NCI-H226 (cell line): ENCODE measurements at regions not wholly inside any gene's neighbourhood (a gene's known extent, or its start where the extent isn't known, plus 50 kb on each side); places are given as distances from the start of the nearest gene placed in this dataset.

ENCODE experiments used
- DNase-seq: peaks from one replicate; pipeline ENCODE4 v3.0.0-alpha.2; 2015

DNA sequence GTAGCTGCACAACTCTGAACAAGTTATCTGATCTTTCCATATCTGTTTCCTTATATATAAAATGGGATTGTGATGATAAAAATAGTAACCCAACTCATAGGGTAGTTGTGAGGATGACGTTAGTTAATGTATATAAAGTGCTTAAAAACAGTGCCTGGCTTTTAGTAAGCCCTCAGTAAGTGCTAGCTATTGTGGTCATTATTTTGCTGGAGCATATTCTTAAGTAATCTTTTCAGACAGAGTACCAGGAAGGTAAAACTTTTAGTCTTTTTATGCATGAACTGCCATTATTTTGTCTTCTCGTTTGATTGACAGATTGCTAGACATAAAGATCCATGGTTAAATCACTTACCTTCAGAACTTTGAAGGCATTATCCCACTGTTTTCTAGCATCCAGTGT, 62.5 kb upstream of the SIM2 start:
- DNase-seq, result no peak

DNA sequence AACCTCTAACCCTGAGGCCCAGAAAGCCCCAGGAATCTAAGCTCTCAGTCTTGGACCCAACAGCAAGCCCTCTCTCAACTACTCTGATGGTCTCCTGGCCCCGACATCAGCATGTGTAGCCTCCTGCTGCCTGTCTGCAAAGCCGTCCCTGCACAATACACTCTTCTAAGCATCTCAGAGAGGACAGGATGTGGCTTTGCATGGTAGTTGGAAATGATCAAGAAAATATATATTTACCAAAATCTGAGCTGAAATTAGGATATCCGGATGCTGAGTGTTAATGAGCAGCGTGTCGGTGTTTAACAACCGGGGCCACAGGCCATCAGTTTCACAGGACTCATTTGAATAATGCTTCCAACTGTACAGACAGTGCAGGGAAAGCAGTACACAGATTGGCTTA, 59.1 kb upstream of the SIM2 start:
- no peak for DNase-seq

DNA sequence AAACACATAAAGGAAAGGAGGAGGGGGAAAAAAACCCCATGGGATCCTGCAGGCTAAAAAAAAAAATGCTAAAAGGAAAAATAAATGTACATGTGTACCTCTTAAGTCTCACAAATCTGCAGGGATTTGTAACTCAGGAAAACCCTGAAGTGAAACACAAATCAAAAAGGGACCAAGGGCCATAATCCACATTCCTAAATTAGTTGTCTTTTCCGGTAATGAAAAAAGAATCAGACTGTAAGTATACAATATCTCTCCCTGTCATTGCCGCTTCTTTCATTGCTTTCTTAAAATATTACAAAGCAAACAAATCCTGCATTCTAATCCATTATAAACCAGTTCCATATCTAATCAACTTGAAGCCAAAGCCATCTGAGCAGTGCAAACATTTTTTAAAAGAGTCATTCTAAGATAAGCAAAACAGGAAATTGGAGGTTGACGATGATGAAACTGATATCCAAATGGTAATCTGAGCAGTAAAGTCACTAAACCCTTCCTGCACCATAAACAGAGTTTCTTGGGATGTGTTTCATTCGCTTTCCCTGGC, 58.7 kb upstream of the SIM2 start:
- DNase-seq, result no peak

DNA sequence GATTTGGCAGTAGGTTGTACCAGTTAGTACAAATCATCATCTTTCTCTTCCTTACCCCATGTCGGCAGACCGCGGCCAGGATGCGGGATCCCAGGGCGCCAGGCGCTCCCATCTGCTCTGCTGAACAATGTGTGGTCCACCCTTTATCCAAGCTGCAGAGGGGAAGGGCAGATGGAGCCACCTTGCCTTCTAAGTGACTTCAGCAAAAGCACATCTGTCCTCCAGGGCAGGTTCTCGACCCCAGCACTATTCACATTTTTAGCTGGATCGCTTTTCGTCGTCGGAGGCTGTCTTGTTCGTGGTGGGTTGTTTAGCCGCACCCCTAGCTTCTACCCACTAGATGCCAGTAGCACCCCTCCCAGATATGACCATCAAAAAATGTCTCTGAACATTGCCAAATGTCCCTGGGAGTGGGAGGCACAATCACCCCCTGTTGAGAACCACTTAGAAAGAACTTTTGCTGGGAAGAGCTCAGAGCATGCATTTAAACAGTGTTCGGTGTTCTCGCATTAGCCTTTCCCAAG, 58.1 kb upstream of the SIM2 start:
- DNase-seq, result no peak

DNA sequence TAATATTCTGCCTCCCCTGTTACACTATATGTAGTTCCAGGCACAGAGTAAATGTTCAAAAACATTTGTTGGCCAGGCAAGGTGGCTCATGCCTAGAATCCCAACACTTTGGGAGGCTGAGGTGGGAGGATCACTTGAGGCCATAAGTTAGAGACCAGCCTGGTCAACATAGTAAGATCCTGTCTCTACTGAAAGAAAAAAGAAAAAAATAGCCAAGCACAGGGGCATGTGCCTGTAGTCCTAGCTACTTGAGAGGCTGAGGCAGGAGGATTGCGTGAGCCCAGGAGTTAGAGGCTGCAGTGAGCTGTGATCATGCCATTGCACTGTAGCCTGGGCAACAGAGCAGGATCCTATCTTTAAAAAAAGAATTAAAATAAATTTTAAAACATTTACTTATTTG, 57.6 kb upstream of the SIM2 start:
- DNase-seq, result no peak

DNA sequence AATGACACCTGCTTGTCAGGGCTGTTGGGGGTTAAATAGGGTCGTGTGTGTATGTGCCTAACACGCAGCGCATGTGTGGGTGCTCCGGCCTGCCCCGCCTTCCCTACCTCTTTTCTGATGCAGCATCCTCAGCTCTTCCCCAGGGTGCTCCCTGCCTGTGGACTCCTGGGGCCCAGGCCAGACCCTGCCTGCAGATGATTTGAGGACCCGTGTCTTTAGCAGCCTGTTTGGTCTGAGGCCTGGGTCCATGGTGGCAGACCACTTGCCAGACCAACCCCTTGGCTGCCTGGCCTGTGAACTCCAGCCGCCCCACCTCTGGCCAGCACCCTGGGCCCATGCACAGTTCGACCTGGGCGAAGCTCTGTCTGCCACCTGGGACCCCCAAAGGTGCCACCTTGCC, 57.0 kb upstream of the SIM2 start:
- no peak for DNase-seq

DNA sequence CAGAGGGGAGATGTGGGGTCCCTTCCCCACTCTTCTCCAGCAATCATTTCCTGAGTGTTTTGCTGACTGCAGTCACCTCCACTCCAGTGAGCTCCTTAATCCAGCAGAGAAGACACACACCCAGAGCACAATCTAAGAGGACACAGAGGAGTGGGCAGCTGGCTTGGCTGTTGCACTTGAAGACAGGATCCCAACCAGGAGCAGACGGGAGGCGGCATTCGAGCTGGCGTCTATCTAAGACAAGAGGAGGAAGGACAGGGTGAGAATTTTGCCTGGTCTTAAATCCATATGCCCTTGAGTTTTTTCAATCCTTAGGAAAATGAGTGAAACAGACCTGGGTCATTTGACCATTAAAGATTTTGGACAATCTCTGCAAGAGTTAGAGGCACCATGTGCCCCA, 56.1 kb upstream of the SIM2 start:
- DNase-seq, result no peak

DNA sequence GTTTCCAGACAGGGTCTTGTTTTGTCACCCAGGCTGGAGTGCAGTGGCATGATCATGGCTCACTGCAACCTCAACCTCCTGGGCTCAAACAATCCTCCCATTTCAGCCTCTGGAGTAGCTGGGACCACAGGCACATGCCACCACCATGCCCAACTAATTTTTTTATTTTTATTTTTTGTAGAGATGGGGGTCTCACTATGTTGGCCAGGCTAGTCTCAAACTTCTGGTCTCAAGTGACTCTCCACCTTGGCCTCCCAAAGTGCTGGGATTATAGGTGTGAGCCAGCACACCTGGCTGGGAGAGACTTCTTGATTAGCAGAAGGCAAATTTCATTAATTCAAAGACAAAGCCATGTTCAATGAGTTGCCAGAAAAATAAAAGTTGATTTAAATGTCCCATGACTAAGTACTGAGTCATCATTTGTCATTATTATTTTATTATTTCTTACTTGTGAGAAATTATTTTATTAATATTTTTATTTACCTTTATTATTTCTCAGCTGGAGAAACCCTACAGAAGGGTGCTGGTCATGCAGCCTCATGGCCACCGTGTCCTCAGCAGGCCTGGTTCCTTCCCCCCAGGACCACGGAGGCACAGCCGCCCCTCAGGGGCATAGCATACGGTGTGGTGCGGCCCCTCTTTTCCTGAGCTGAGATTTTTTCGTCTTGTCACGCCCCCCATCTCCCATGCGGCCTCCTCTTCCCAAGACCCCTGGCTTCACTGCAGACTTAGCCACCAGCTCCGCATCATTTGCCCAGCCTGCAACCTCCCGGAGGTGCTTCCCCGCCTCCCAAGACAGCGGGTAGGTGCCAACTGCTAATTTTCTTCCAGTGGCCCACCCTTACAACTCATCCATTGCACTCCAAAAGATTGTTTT, 55.3 kb upstream of the SIM2 start:
- no peak for DNase-seq

DNA sequence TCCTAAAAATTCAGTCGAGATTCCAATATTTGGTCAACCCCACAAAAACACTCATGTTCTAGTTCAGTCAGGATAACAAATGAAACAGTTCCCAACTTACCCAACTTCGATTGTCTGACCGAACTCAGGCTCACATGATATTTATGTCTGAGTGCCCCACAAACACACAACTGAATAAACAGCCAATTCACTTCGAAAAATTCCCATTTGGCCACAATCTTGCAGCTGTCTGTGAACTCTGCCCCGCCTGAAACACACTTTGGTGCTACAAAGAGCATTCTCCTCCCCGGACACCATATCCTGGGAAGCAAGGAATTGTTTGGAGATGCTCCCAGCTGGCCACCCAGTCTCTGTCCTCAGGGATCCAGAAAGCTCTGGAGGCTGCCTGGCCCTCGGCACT, 52.9 kb upstream of the SIM2 start:
- no peak for DNase-seq

DNA sequence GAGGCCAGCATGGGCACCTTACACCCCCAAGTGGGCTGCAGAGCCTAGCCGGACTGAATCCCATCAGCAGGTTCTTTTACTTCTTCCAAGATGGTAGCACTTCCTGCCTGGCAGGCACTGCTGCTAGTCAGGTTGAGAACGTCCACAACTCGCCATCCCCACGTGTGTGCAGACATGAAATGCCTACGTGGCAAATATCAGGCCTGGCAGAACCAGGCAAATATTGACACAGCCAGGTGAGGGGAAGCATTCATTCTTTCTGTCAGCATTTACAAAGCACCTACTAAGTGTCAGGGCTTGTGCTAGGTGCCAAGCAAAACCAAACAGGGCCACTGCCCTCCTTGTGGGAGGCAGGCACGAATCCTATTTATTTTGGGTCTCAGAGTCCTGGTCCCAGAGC, 52.3 kb upstream of the SIM2 start:
- no peak for DNase-seq

DNA sequence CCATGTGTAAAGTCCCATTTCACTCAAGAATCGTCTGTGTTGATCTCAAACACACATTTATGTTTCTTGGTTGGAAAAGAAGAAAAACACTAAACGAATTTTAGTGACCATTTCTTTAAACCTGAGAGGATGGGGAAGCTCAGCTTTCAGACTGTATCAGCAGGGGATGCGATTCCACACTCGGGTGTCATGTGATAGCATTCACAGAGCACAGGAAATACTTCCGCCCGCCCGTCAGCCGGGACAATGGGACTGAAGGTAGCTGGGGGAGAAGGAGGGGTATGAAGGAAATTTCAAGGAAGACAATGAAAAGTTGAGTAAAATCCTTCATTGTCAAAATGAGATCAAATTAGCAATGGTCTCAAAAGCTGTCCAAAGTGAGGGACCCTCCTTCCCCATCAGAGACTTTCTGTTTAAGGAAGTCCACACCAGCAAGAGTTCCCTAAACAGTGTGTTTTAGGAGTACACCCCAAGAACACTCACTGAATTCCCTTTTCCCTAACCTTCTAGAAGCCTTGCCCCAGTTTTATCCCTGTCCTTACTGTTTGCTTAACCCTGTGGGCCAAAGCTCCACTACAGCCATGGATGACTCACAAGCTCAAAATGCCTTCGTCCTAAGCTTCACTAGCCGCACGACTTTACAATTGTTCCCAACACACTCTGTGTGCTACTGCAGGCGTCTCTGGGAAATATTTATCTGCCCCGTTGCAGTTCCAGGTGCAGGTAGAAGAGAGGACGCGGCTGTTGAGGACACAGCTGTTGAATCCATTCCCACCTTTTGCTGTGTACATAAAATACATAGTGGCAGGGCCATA, 51.4 kb upstream of the SIM2 start:
- no peak for DNase-seq
